Pancreas (tissue), 10 donors: ENCODE measurements at regions not wholly inside any gene's neighbourhood (a gene's known extent, or its start where the extent isn't known, plus 50 kb on each side); places are given as distances from the start of the nearest gene placed in this dataset.

ENCODE experiments used
- ATAC-seq, 4 donors: fragments of 200-7000 bp; cut with Tn5 transposase; one replicate each; pipeline versions ENCODE4 v1.8.0 to v1.9.1; 2020; ENCODE audit warnings: mild to moderate bottlenecking in 4 of 4, moderate library complexity in 4 of 4
- DNase-seq, 6 donors: peaks; one replicate each; pipeline ENCODE4 v3.0.0-alpha.2; 2020
- FAIRE-seq: peaks from 2 replicates; lab custom pipeline; 2012; peaks lifted over from hg19 to GRCh38; lab: Jason Lieb, UNC
- H3K27ac ChIP-seq, 4 donors: fragments of 200-600 bp; sonication (generic); 1 replicate in 3 of 4; 2 replicates in 1 of 4; pipeline versions ENCODE4 v1.5.0 to v1.8.0; 2020
- H3K27me3 ChIP-seq, 4 donors: fragments of 200-600 bp; one replicate each; pipeline ENCODE4 v1.8.0; 2021
- H3K36me3 ChIP-seq, 3 donors: fragments of 200-600 bp; sonication (generic) in 1 of 3; one replicate each; pipeline versions ENCODE4 v1.5.0 to v1.8.0; 2020 to 2021
- H3K4me1 ChIP-seq, 3 donors: fragments of 200-600 bp; one replicate each; pipeline ENCODE4 v1.8.0; 2021
- H3K4me3 ChIP-seq, 4 donors: fragments of 200-600 bp; sonication (generic) in 2 of 4; one replicate each; pipeline versions ENCODE4 v1.5.0 to v1.8.0; 2020 to 2021
- H3K9me3 ChIP-seq, 4 donors: fragments of 200-600 bp; one replicate each; pipeline ENCODE4 v1.8.0; 2021
- WGBS, 2 donors: extraction: QIAGEN DNeasy Blood & Tissue Kit; methylation state at CpG; one replicate each; pipeline ENCODE4 v1.1.7; 2013; 5-methylcytosine and 5-hydroxymethylcytosine counted together
- intact Hi-C, 3 donors: fragments of 100-400 bp; cut with DNase I; formaldehyde crosslinking; loops; one replicate each; pipeline versions ENCODE4 v1.11.1 to v1.14.2; 2022
- TF ChIP-seq, protein P1 (sequence below), 4 donors: fragments of 200-600 bp; sonication (generic) in 3 of 4; IDR thresholded peaks; one replicate each; pipeline versions ENCODE4 v1.5.0 to v1.8.0; 2021; ENCODE audit warnings: antibody characterized with exemption in 4 of 4
- donor health status: healthy with polysubstance abuse.
- donor health status: DM: no; HTN: no; CAD: no; lungs with moderate emphysema.
- donor health status: DM: no; HTN: no; CAD: no.
- donor health status: control.
- donor health status: control.
- donor health status: Bipolar disorder and iron deficiency.
- donor health status: DM: yes; HTN: yes; CAD: no.
- donor health status: DM: no; HTN: no; CAD: no.
- donor health status: DM: no; HTN: no; CAD: no.
- donor health status: DM: yes; HTN: yes; CAD: no.

DNA sequence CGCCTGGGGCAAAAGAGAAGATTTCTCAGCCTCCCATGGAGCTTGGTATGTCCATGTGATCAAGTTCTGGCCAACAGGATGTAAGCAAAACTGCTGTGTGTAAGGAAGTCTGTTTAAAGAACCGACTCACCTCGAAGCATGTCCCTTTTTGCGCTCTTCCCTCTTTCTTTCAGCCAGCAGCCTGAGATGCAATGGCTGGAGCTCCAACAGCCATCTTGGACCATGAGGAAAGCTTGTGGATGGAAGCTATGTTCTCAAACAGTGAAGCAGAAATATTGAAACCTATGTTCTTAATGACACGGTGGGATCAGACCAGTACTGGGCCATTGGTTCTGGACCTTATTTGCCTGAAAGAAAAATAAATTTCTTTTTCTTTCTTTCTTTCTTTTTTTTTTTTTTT is 82.3 kb upstream of the SLC24A4 start:
- Histone ChIP-seq H3K4me1 (no peaks in the 10 kb centered on the region), H3K36me3 (no peaks in the 10 kb centered on the region), H3K27ac (no peak overlapping the region), H3K4me3 (no peak overlapping the region), H3K27me3 (no peaks in the 10 kb centered on the region), H3K9me3 (no peaks in the 10 kb centered on the region)
- no peak for DNase-seq
- intact Hi-C loops: no loop called here
- FAIRE-seq: no peak
- 63 to 78% methylated on average over 5 of the region's 5 CpGs for WGBS, 2 donors
- TF ChIP-seq, protein P1, sequence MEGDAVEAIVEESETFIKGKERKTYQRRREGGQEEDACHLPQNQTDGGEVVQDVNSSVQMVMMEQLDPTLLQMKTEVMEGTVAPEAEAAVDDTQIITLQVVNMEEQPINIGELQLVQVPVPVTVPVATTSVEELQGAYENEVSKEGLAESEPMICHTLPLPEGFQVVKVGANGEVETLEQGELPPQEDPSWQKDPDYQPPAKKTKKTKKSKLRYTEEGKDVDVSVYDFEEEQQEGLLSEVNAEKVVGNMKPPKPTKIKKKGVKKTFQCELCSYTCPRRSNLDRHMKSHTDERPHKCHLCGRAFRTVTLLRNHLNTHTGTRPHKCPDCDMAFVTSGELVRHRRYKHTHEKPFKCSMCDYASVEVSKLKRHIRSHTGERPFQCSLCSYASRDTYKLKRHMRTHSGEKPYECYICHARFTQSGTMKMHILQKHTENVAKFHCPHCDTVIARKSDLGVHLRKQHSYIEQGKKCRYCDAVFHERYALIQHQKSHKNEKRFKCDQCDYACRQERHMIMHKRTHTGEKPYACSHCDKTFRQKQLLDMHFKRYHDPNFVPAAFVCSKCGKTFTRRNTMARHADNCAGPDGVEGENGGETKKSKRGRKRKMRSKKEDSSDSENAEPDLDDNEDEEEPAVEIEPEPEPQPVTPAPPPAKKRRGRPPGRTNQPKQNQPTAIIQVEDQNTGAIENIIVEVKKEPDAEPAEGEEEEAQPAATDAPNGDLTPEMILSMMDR (IDR thresholded peaks at IDR 0.05): no peak
- no peak for ATAC-seq

DNA sequence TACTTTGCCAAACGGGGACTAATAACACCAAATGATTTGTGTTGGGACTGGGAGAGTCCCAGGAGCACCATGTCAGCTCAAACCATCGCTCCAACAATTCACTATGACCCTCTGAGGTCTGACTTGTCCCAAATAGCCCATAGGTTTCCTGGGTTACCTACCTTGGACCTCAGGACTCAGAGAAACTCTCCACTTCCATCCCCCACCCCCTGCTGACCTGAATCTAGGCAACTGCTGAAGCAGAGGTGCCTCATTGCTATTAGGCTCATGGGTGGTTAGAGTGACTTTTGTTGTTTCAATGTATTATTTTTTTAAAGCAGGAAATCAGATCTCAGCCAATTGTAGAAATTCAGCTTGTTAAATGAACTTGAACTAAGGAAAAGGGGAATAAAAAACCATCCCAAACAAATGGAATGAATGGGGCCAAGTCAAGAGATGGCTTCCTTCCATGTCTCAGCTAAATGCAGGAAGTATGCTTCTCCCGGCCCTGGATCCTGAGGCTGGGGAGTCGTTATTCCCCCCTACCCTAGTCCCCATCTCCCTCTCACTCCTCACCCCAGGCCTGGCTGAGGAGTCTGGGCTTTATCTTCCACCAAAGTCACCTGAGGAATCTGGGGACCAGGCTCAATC is 80.9 kb upstream of the SLC24A4 start:
- WGBS, 2 donors: 36 to 55% methylated on average over 4 of the region's 4 CpGs
- intact Hi-C loops: no loop called here
- no peak for ATAC-seq
- H3K9me3 ChIP-seq: no peaks in the 10 kb centered on the region
- DNase-seq: no peak
- TF ChIP-seq, protein P1 (IDR thresholded peaks at IDR 0.05): no peak
- no peaks in the 10 kb centered on the region for H3K27me3 ChIP-seq
- H3K36me3 ChIP-seq: no peaks in the 10 kb centered on the region
- no peak for FAIRE-seq
- H3K4me3 ChIP-seq: no peak overlapping the region
- H3K27ac ChIP-seq: no peak overlapping the region
- H3K4me1 ChIP-seq: no peaks in the 10 kb centered on the region

- Histone ChIP-seq H3K4me3 (no peak overlapping the region), H3K4me1 (no peaks in the 10 kb centered on the region), H3K27ac (no peak overlapping the region), H3K36me3 (no peaks in the 10 kb centered on the region), H3K9me3 (no peaks in the 10 kb centered on the region), H3K27me3 (no peaks in the 10 kb centered on the region)
- ATAC-seq: no peak
- intact Hi-C loops: no loop called here
- FAIRE-seq: no peak
- TF ChIP-seq, protein P1 (IDR thresholded peaks at IDR 0.05): no peak
- no peak for DNase-seq
Observed at GRCh38 chr14:92244805-92245204, 78.2 kb upstream of the SLC24A4 start.

DNA sequence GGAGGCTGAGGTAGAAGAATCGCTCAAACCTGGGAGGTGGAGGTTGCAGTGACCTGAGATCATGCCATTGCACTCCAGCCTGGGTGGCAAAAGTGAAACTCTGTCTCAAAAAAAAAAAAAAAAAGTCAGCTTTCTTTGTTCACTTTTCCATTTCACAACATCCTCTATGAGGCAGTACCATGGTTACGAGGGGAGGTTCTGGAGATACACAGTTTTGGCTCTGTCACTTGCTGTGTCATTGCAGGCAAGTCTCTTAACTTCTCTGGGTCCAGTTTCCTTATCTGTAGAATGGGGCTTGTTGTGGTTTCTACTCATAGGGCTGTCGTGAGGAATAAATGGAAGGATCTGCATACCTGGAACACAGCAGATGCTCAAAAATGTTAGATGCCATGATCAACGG is 75.6 kb upstream of the SLC24A4 start:
- TF ChIP-seq, protein P1 (IDR thresholded peaks at IDR 0.05): no peak
- Histone ChIP-seq H3K27me3 (no peaks in the 10 kb centered on the region), H3K27ac (no peak overlapping the region), H3K4me3 (no peak overlapping the region), H3K9me3 (no peaks in the 10 kb centered on the region), H3K4me1 (no peaks in the 10 kb centered on the region), H3K36me3 (no peaks in the 10 kb centered on the region)
- intact Hi-C loops: no loop called here
- DNase-seq: no peak
- 66 to 86% methylated on average over 4 of the region's 4 CpGs for WGBS, 2 donors
- no peak for FAIRE-seq
- ATAC-seq: no peak

DNA sequence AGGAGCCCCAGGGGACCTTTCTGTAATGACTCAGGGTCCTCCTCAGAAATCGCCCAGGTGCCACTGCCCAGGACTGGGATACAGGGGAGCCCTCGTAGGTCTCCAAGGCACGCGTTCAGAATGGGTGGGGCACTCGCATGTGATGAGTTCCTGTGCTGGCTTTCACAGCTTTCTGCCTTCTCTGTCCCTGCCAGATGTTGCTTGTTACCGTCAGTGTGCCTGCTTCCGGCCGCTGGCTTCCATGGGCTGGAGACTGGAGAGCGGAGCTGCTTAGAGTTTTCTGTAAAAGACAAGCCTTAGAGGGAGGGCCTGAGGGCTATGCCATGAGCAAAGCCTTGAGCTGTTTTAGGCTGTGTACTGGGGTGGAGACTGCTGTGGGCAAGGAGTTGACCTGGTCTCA is 75.0 kb upstream of the SLC24A4 start:
- no peak for ATAC-seq
- no peak overlapping the region for H3K27ac ChIP-seq
- FAIRE-seq: no peak

More for the DNA sequence above, 75.0 kb upstream of the SLC24A4 start:
- Histone ChIP-seq H3K4me1 (no peaks in the 10 kb centered on the region), H3K4me3 (no peak overlapping the region), H3K27me3 (no peaks in the 10 kb centered on the region), H3K9me3 (no peaks in the 10 kb centered on the region), H3K36me3 (no peaks in the 10 kb centered on the region)
- intact Hi-C loops: no loop called here
- WGBS, 2 donors: 57 to 69% methylated on average over 9 of the region's 9 CpGs
- no peak for DNase-seq
- TF ChIP-seq, protein P1 (IDR thresholded peaks at IDR 0.05): no peak
